Posterior vena cava (tissue), 2 donors: ENCODE measurements at regions not wholly inside any gene's neighbourhood (a gene's known extent, or its start where the extent isn't known, plus 50 kb on each side); places are given as distances from the start of the nearest gene placed in this dataset.
"Not testable (repeated sequence)": the region's sequence is repeated elsewhere in the genome, so short reads cannot be mapped to it uniquely, and the experiment has no call there.

Experiments
- DNase-seq: peaks from one replicate; pipeline ENCODE4 v3.0.0-alpha.2; 2020; ENCODE audit warnings: low spot score
- intact Hi-C, 2 donors: fragments of 100-400 bp; cut with DNase I; formaldehyde crosslinking; loops; one replicate each; pipeline versions ENCODE4 v1.14.1 to v1.14.2; 2022 to 2023
- donor health status: DM: yes; HTN: yes; CAD: no.
- donor health status: DM: yes; HTN: yes; CAD: no.

DNA sequence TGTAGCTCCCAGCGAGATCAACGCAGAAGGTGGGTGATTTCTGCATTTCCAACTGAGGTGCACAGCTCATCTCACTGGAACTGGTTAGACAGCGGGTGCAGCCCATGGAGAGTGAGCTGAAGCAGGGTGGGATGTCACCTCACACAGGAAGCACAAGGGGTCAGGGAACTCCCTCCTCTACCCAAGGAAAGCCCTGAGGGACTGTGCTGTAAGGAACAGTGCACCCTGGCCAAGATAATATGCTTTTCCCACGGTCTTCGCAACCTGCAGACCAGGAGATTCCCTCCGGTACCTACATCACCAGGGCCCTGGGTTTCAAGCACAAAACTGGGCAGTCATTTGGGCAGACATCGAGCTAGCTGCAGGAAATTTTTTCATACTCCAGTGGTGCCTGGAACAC, 216.4 kb upstream of the TET2 start:
- intact Hi-C loops = no loop called here
- DNase-seq = no peak

- peak; percentile 75 for DNase-seq
- intact Hi-C loops = not testable (repeated sequence)
Measured at GRCh38 chr4:104930745-104931736, 215.6 kb upstream of the TET2 start.

DNA sequence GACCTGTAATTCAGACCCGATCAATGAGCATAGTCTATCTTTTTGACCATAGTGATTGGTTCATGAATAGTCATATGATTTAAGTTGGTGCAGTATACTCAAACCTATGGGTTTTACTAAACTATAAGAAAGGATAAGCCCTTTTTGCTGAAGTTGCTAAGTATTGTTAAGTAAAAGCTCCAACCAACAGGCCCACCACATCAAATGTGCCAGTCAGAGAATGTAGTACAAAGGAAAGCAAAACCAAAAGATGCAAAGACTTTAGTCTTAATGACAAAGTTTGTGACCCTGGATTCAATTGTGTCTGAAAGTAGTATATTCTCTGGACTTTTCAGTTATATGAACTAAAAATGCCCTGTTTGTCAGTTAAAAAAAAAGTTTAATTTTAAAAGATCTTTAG, 208.1 kb upstream of the TET2 start:
- intact Hi-C loops = no loop called here
- DNase-seq = no peak

- no peak for DNase-seq
- intact Hi-C loops = no loop called here
Measured at GRCh38 chr4:104940927-104941326, 205.7 kb upstream of the TET2 start.

GRCh38 chr4:104941661-104942062, 205.0 kb upstream of the TET2 start:
- no peak for DNase-seq
- intact Hi-C loops = no loop called here

- DNase-seq = no peak
- intact Hi-C loops = no loop called here
Measured at GRCh38 chr4:104942990-104943743, 203.5 kb upstream of the TET2 start.

- intact Hi-C loops = no loop called here
- no peak for DNase-seq
Measured at GRCh38 chr4:104944596-104944995, 202.1 kb upstream of the TET2 start.

GRCh38 chr4:104964410-104965175, 182.1 kb upstream of the TET2 start:
- intact Hi-C loops = no loop called here
- peak; percentile 72 for DNase-seq

GRCh38 chr4:104966349-104967033, 180.2 kb upstream of the TET2 start:
- intact Hi-C loops = no loop called here

GRCh38 chr4:104967034-104967401, 179.7 kb upstream of the TET2 start:
- no peak for DNase-seq
- intact Hi-C loops = no loop called here

More at GRCh38 chr4:104966349-104967033, 180.2 kb upstream of the TET2 start:
- DNase-seq = no peak

DNA sequence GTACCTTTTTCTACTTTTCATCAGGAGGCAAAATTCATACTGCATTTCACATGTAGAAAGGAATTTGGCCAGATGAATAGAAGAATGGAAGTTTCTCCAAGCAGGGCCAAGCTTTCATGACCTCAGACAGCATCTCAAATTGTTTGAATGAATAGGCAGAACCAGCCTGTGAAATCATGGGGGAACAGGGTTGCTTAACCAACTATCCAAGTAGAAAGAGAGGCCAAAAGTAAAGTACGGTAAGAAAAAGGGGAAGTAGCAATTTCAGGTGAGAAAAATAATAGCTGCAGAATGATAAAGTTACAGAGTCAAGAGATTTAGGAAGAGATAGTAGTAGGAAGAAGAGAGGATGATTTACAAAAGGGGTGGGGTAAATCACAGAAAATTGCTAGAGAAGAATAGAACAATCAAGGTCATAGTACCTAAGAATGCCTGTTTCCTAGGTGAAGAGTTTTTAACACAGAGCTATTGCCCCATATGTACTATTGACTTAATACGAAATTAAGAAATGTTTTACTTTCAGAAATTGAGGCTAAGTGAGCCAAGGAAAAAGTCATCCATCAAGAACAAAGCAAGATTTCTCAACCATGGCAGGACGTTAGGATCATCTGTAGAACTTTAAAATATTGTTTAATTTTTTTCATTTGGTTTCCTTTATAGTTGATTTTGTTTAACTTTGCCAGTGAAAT, 177.1 kb upstream of the TET2 start:
- intact Hi-C loops = no loop called here
- DNase-seq = no peak

- intact Hi-C loops = no loop called here
- DNase-seq = no peak
Measured at GRCh38 chr4:104971462-104971861, 175.2 kb upstream of the TET2 start.

DNA sequence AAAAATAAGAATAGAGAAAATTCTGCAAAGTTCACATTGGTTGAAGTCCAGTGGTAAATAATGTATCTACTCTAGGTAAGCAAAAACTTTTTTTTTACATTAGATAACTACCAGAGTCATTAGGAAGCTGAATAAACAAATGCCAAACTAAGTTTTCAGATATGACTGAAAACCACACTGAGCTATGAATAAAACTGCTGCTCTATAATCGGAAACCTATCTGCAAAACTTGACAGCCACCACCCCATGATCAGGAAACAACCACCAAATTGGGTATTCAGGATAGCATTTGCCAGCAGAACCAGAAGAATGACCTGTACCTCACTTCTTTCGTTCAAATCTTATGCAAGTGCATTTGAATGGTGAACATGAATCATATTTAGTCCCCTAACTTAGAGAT, 173.0 kb upstream of the TET2 start:
- intact Hi-C loops = no loop called here
- DNase-seq = no peak

DNA sequence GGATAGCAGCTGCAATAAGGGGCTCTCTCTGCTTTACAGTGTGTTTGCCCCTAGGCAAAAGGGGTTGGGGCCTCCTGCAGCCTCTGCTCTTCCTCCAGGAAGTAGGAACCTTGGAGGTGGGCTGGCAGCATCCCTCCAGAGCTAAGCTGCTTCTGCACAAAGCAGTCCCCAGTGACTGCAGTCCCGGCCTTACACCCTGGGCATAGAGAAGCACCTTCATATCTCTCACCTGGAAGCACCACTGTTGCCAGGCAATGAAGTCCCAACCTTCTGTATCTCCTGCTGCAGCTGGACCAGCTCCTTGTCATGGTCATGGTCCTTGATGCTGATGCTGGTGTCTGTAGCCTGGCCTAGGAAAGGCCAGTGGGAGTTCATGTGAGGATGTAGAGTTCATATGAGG, 171.1 kb upstream of the TET2 start:
- DNase-seq = no peak
- intact Hi-C loops = no loop called here

DNA sequence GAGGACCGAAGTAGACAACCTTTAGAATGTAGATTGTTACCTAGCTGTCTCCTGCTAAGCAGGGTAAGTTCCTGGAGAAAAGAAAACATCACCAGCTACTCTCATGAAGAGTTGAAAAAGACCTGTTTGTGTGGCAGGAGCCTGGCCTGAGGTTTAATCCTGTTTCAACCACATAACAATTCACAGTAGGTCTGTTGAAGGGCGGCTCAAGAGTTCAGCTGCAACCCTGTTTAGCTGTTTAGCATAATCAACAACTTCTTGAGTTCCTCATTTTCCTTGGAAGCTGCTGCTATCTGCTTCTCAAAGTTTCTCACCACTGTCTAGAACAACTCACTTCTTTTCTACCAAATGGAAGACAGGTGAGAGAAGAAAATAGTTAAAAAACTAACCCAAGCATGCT, 170.4 kb upstream of the TET2 start:
- DNase-seq = no peak
- intact Hi-C loops = no loop called here

GRCh38 chr4:104979083-104979760, 167.5 kb upstream of the TET2 start:
- intact Hi-C loops = no loop called here
- DNase-seq = peak; percentile 54

DNA sequence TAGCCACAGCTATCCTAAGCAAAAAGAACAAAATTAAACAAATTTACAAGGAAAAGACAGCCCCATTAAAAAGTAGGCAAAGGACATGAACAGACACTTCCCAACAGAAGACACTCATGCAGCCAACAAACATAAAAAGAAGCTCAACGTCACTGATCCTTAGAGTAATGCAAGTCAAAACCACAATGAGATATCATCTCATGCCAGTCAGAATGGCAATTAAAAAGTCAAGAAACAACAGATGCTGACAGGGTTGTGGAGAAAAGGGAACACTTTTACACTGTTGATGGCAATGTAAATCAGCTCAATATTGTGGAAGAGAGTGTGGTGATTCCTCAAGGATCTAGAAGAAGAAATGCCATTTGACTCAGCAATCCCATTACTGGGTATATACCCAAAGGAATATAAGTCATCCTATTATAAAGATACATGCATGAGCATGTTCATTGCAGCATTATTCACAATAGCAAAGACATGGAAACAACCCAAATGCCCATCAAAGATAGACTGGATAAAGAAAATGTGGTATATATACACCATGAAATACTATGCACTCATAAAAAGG, 163.0 kb upstream of the TET2 start:
- DNase-seq = no peak
- intact Hi-C loops = no loop called here

GRCh38 chr4:104986306-104986705, 160.4 kb upstream of the TET2 start:
- intact Hi-C loops = no loop called here
- DNase-seq = no peak
